Daoy (cell line): ENCODE measurements at regions not wholly inside any gene's neighbourhood (a gene's known extent, or its start where the extent isn't known, plus 50 kb on each side); places are given as distances from the start of the nearest gene placed in this dataset.

ENCODE experiments used
- DNase-seq: peaks from one replicate; pipeline ENCODE4 v3.0.0-alpha.2; 2015; ENCODE audit warnings: low read depth

- no peak for DNase-seq
Measured at GRCh38 chr1:34697818-34698217, 57.0 kb upstream of the GJB5 start.

GRCh38 chr1:34701326-34702060 is 53.4 kb upstream of the GJB5 start:
- DNase-seq, result no peak
